ENCODE measurements at regions not wholly inside any gene's neighbourhood (a gene's known extent, or its start where the extent isn't known, plus 50 kb on each side); places are given as distances from the start of the nearest gene placed in this dataset.

DNA sequence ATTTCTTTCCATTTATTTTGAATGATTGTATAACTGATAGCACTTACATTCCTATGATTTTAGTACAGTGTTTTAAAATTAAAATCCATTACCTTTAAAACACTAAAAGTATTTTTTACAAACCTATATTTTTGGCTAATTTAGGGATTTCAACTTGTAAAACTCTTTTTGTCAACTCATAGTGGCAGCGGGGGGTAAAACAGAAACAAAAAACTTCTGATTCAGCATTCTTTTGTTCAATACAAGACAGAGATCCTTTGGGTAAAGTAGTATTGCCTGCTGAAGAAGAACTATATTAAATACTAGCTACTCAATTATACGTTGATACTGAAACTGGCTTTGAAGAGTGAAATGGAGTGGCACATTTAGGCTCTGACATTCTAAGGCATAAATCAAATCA, 437.4 kb upstream of the CDH19 start:
- no peak for DNase-seq (ENCODE audit: low read depth in 2 of 2, low spot score in 1 of 2)

DNA sequence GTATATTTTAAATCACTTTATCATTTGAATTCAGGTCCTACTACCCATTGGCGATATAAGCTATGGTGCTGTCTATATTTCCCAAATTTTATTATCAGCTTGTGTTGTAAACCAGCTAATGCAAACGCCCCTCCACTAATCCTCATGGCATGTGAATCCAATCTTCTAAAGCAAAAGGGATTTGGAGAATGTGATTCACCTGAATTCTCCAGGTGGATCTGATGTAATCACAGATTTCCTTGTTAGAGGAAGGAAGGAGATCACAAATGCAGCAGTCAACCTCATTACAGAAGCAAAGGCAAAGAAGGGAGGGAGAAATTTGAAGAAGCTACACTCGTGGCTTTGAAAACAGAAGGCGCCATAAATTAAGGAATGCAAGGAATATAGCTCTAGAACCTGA, 431.1 kb upstream of the CDH19 start:
- DNase-seq (ENCODE audit: low read depth in 2 of 2, low spot score in 1 of 2): no peak

DNA sequence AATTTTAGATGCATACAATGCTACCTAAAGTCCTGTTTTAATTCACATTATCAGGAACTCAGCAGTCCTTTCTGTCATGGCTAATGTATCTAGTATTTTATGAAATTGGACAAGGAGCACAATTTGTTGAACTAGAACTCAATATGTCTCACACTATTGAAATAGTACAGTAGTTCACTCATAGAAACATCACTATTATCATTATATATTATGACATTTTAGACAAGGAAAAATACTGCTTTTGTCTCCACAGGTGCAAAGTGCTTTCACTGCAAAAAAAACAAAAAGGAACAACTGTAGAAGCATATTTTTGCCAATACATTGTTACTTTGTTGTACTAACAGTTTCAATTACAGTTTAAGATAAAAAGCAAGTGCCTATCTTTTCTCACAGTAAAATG, 419.2 kb upstream of the CDH19 start:
- DNase-seq (ENCODE audit: low read depth in 2 of 2, low spot score in 1 of 2): no peak

DNA sequence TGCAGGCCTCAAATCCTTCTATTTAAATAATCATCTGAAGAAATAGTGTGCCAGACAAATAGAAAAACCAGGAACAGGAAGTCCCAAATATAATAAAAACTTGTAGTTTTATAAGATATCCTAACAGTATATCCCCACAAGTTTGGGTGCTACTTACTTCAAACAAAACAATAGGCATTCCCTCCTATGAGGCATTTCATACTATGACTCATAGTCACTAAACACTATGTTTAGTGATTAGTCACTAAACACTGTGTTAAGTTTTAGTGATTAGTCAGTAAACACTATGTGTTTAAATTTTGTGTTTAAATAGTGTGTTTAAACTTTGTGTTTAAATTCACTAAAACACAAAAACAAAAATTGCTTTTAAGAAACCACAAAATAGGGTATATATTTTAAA, 407.0 kb upstream of the CDH19 start:
- DNase-seq (ENCODE audit: low read depth in 2 of 2, low spot score in 1 of 2): no peak

DNA sequence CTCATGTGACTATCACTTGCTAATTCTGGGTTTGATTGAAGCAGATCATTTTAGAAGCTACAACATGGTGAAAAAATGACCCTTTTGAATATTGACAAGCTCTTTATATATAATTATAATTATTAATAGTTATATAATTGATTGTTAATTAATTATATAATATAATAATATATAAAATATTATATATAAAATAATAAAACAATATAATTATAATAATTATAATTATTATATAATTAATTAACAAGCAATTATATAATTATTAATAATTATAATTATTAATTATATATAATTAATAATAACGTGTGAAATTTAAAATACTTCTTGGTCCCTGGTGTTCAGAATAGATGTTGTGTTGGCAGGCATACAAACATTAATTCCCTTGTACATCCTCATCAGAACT, 404.1 kb upstream of the CDH19 start:
- no peak for DNase-seq (ENCODE audit: low read depth in 2 of 2, low spot score in 1 of 2)

DNA sequence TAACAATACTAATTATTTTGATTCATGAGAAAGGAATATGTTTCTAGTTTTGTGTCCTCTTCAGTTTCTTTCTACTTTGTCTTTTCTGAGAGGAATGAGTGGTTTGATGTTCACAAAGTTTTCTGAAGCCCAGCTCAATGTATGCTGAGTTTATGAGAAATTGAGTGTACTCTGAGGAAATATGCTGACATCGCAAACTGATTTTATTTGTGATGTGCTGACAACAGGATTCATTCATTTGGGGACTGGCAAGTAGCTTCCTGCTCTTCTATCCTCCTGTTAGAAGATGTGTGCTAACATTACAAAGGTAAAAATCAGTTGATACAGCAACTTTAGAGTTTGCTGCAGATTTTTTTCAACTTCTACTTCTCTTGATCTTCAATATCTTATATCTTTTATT, 403.2 kb upstream of the CDH19 start:
- no peak for DNase-seq (ENCODE audit: low read depth in 2 of 2, low spot score in 1 of 2)

DNA sequence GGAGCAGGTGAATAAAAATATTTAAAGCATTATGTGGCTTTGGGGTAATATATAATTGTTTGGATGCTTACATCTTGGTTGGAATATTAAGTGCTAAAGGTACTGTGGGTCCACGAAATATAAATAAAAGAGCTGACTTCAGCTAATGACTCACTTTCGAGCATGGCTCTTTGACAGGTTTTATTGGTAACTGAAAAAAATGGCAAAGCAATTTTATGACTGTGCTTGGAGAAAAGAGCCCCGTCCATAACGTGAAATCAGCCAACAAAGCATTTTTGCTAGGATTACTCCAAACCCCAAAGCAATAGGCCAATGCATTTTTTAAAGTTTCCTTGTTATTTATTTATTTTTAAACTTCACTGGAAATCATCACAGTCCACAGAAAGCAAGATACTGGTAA, 397.2 kb upstream of the CDH19 start:
- DNase-seq (ENCODE audit: low read depth in 2 of 2, low spot score in 1 of 2): no peak

DNA sequence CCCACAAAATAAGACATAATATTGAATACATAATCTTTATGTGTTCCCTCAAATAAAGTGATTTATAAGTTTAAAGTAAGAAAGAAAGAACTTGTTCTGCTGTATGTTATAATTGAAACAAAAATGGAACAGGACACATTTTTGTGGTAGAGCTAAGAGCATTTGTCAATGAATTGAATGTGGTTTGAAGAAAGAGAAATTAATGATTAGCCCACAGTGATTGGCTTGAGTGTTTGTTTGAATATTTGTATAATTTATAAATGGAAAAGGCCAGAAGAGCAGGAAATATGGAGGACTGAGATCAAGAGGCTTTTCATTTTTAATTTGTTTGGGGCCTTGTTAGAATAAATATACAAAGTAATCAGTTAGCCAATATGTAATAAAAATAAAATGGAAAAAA, 395.1 kb upstream of the CDH19 start:
- DNase-seq (ENCODE audit: low read depth in 2 of 2, low spot score in 1 of 2): no peak

DNA sequence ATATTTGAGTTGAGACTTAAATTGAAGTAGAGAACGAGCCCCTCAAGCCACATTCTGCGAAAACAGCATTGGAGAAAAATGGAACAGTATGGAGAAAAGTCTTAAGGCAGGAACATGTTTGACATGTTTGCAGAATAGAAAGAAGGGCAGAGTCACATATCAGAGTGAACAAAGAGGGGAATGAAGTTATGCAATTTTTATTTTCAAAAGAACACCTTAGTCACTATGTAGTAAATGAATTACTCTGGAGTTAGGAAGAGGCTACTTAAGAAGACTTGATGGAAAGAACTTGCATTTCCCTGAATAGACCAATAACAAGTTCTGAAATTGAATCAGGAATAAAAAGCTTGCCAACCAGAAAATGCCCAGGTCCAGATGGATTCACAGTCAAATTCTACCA, 391.4 kb upstream of the CDH19 start:
- DNase-seq (ENCODE audit: low read depth in 2 of 2, low spot score in 1 of 2): no peak

DNA sequence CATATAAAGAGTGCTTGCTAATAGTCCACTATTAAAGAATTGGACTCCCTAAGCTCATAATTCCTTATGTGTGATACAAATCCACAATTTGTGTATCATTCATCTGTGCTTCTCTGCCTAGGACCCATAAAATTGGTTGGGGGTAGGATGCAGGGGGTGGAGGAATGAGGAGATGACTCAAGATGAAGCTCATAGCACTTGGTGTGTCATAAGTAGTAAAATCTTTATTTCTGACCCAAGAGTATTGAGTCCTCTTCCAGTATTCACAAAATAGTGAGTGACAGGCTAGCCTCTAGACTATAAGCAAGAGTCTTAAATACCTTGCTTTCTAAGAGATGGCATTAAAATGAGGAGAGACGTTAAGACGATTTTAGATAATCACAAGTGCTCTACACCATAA, 390.9 kb upstream of the CDH19 start:
- no peak for DNase-seq (ENCODE audit: low read depth in 2 of 2, low spot score in 1 of 2)

DNA sequence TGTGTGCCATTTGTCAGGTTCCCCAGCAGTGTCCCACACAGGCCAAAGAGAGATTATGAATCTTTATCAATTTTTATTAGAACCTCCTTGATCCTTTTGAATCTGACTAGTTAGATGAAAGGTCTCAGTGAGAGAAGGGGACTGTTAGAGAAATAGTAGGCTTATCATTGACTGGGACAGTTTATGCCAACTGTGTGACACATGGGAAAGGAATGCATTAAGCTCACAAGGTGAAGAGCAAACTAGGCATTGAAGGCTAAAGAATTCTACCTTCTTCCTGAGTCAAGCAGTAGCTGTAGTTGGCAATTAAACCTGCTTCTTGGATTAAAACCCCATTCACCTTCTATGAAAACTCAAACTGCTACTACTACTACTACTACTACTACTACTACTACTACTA, 389.6 kb upstream of the CDH19 start:
- DNase-seq (ENCODE audit: low read depth in 2 of 2, low spot score in 1 of 2): no peak

DNA sequence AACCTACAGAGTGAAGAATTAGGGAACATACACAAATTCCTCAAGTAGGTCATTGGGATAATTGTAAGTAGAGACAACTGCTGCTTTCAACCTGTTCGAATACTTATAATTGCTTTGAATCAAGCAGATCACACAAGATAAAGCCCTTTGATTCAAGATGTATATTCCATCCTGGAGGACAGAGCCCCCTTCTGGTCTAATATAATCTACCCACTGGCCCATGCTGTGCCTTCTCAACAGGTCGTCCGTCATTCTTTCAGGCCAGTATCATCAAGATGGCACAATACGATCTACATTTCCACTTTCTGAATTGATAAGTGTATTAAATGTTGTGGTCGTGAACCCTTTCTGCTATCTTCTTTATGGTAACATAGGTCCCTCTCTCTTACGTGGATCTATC, 387.0 kb upstream of the CDH19 start:
- DNase-seq (ENCODE audit: low read depth in 2 of 2, low spot score in 1 of 2): no peak

DNA sequence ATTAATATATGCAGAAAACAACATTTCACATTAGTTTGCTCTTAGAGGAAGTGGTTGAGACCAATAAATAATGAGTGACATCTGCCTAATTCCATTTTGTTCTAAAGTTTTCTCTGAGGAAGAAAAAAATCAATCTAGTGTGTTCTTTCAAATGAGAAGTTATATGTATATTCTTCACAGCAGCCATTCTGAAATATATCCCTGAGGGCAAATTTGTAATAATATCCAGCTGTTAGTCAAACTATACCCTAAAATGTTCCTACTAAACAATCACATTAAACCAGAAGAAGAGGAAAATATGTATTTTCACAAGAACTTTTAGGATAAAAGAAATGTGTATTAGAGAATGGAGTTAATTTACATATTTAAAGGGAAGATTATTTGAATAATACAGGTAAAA, 375.1 kb upstream of the CDH19 start:
- no peak for DNase-seq (ENCODE audit: low read depth in 2 of 2, low spot score in 1 of 2)

DNA sequence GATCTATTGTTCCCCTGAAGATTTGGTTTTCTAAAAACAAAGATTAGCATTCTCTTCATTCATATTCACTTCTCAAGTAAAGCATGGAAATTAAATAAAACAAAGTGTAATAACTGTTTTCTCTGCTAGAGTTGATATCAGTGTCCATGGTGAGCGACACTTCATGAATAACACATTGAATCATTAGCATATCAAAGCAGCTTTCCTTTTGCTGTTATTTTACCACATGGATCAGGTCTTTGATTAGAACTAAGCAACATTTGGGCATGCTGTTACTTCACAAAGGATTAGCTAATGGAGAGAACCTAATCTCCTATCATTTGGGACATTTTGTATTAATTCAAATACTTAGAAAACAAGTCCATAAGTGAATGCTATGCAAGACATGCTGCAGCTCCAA, 368.8 kb upstream of the CDH19 start:
- DNase-seq (ENCODE audit: low read depth in 2 of 2, low spot score in 1 of 2): no peak

DNA sequence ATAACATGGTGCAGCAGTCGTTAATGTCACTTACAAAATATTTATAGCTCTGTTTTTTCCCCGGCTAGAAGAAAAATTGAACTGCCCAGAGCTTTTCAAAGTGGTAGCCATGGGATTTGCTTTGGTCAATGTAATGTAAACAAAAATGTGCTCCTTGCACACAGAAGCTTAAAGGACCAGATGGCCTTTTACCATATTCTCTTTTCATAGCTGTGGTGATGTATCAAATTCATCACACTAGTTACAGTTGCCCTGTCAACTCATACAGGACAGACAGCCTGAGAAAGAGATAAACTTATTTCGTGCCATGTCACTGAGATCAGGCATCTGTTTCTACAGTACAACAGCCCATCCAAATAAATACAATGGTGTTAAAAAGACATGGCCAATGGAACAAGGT, 368.1 kb upstream of the CDH19 start:
- DNase-seq (ENCODE audit: low read depth in 2 of 2, low spot score in 1 of 2): no peak

DNA sequence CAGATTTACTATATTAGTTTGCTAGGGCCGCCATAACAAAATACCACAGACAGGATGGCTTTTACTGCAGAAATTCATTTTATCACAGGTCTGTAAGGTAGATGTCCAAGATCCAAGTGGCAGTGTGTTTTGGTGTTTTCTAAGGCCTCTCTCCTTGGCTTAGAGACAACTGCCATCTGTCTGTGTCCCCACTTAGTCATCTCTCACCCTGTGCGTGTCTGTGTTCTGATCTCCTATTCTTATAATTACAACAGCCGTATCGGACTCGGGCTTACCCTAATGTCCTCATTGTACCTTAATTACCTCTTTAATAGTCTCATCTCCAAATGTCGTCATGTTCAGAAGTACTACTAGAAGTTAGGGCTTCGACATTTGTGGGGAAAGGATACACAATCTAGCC, 362.3 kb upstream of the CDH19 start:
- no peak for DNase-seq (ENCODE audit: low read depth in 2 of 2, low spot score in 1 of 2)

DNA sequence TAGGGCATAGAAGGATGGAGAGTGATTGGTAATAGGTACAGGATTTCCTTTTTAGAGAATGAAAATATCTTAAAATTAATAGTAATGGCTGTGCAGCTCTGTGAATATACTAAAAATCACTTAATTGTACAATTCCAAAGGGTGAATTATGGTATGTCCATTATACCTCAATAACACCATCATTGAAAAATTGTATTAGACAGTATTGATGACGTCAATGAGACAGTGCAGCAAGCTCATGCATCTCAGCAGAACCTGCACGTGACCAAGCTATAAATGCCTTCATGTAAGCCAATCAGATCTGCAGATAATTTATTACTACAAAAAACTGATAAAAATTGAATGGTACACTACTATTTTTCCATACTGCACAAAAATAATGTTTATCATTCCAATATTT, 354.4 kb upstream of the CDH19 start:
- no peak for DNase-seq (ENCODE audit: low read depth in 2 of 2, low spot score in 1 of 2)

DNA sequence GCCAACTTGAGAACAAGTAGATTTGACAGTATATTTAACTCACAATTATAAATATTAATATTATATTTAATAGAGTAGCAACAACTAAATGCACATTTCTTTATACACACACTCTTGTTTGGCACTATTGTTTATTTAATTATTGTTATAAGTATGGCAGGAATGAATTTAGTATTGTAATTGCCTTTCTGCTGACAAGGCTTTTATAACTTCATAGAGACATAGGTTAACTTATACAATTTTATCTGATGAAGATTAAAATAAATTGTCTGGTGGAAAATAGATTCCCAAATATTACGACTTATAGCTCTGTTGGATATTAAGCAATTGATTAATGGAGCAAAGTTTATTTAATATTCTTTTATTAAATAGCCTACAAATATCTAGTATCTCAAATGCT, 347.9 kb upstream of the CDH19 start:
- DNase-seq (ENCODE audit: low read depth in 2 of 2, low spot score in 1 of 2): no peak

DNA sequence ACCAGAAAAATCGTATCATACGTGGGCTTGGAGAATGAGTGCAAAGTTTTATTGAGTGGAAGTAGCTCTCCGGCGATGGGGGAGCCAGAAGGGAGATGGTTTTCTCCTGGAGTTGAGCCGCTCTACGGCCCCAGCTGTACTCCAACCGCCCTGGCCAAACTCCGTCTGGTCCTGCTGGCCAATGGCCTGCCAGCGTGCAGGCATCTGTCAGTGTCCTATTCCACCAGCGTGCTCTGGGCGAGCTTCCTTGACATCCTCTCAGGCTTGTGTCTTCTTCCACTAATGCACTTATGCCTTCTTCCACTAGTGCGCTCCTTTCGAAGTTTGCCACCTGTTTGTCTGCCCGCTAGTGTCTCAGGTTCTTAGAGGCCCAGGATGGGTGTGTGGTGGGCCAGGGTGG, 345.5 kb upstream of the CDH19 start:
- no peak for DNase-seq (ENCODE audit: low read depth in 2 of 2, low spot score in 1 of 2)

DNA sequence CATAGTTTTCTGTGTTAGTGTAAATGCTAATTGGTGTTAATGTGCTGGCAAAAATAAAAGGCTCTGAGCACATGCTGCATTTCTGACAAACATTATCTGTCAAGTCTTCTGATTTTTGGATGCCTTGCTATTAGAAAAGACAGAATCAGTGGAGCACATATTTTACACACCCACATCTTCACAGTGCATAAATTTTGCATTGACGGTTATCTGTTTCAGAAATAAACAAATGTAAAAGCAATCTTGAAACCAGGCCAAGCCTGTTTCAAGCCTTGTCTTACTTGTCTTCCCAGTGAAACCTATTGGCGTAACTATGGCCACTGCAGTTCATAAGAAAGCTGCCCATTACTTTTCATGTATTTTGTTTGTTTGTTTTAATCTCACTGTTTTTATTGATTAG, 333.7 kb upstream of the CDH19 start:
- DNase-seq (ENCODE audit: low read depth in 2 of 2, low spot score in 1 of 2): no peak

DNA sequence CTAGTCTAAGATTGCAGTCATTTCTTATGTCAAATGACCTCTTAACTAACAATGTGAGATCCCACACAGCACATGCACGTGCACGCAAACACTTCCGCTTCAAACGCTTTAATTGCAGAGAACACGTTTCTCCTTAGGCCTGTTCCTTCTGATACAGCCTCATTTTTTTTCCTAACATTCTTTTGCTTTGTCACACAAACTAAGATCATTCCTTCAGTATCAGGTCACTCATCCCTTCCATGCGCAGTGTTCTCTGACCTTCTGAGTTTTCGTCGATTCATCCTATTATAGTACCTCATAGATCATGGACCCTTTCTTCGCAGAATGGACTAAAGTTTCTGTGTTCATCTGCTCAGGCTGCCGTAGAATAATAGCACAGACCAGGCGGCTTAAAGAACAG, 327.1 kb upstream of the CDH19 start:
- no peak for DNase-seq (ENCODE audit: low read depth in 2 of 2, low spot score in 1 of 2)

DNA sequence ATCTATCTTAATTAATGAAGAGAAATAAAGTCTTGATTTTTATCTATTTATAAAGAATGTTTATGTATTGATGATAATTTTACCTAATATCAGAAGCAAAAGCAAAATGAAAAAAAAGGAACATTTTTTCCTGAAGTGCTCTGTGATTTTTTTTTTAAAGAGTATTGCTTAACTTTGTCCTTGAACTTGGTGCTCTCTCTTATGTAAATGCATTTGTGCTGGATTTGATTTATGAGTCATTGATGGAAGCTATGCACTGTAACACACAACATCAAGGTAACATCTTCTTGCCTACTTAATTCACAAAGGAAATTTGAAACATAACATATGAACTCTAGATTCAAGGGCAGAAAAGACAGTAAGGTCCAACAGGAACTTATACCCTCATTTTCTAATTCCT, 312.9 kb upstream of the CDH19 start:
- DNase-seq (ENCODE audit: low read depth in 2 of 2, low spot score in 1 of 2): no peak

DNA sequence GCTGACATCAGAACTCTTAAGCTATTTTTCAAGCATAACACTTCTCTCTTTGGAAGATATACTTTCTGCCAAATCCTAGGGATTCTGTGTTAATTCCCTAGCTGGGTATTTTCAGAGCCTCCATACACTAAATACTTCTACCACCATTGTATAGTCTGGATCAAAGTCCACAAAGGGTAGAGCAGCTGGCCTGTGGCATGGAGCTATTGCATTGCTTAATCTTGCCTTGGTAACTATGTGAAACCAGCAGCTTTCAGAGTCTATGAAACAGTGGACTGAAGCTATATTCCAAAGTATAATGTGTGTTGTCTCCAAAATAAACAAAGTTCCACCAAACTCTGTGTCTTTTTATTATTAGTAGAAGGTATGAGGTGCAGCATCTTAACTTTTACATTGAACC, 296.9 kb upstream of the CDH19 start:
- DNase-seq (ENCODE audit: low read depth in 2 of 2, low spot score in 1 of 2): no peak

DNA sequence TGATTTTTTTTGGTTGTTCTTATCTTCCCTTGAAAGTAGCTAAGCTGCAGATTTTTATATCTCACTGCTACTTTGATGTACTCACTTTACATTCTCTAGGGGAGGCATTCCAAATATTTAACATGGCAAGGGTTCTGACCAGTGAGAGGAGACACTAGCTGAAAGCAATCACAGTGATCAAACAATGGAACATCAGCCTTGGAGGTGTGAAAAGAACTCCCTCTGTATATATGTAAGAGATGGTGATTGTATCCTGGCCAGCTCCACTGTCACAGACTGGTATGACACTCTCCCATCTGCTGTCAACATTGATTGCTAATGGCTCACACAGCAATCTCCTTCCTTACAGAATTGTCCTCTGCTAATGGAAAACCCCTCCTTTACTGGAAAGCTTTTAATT, 291.7 kb upstream of the CDH19 start:
- no peak for DNase-seq (ENCODE audit: low read depth in 2 of 2, low spot score in 1 of 2)

DNA sequence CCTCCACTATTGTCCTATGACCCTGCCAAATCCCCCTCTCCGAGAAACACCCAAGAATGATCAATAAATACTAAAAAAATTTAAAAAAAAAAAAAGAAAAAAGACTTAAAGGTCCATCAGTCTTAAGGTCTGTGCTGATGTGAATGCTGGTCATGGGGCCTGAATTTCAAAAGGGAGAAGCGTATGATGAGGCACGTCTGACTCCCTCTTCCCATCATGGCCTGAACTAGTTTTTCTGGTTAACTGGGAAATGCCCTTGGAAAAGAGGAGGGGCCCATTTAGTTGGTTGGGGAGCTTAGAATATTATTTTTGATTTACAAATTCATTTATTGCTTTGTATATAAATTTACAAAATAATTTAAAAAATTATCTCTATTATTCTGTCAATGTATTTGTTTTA, 291.0 kb upstream of the CDH19 start:
- no peak for DNase-seq (ENCODE audit: low read depth in 2 of 2, low spot score in 1 of 2)
